Left lung (tissue), 4 donors: ENCODE measurements at regions not wholly inside any gene's neighbourhood (a gene's known extent, or its start where the extent isn't known, plus 50 kb on each side); places are given as distances from the start of the nearest gene placed in this dataset.

Experiments used
- ATAC-seq: fragments of 200-7000 bp; cut with Tn5 transposase; one replicate; pipeline ENCODE4 v1.9.1; 2020; ENCODE audit warnings: moderate library complexity
- DNase-seq, 4 donors: peaks; one replicate each; pipeline ENCODE4 v3.0.0-alpha.2; 2013 to 2020
- H3K27ac ChIP-seq, 2 donors: fragments of 200-600 bp; sonication (generic) in 1 of 2; one replicate each; pipeline versions ENCODE4 v1.5.0 to v1.8.0; 2020 to 2021
- H3K27me3 ChIP-seq, 2 donors: fragments of 200-600 bp; sonication (generic) in 1 of 2; one replicate each; pipeline versions ENCODE4 v1.5.0 to v1.8.0; 2020 to 2021
- H3K36me3 ChIP-seq, 2 donors: fragments of 200-600 bp; sonication (generic) in 1 of 2; one replicate each; pipeline versions ENCODE4 v1.5.0 to v1.8.0; 2020 to 2021
- H3K4me1 ChIP-seq, 2 donors: fragments of 200-600 bp; one replicate each; pipeline ENCODE4 v1.8.0; 2021
- H3K4me3 ChIP-seq, 2 donors: fragments of 200-600 bp; sonication (generic) in 1 of 2; one replicate each; pipeline versions ENCODE4 v1.5.0 to v1.8.0; 2020 to 2021; ENCODE audit warnings: mild to moderate bottlenecking in 1 of 2
- H3K9me3 ChIP-seq, 2 donors: fragments of 200-600 bp; sonication (generic) in 1 of 2; one replicate each; pipeline versions ENCODE4 v1.5.0 to v1.8.0; 2020 to 2021
- intact Hi-C, 2 donors: fragments of 100-400 bp; cut with DNase I; formaldehyde crosslinking; loops; one replicate each; pipeline versions ENCODE4 v1.11.2 to v1.14.2; 2022
- TF ChIP-seq, protein P1 (sequence below), 2 donors: fragments of 200-600 bp; sonication (generic) in 1 of 2; IDR thresholded peaks; one replicate each; pipeline versions ENCODE4 v1.5.0 to v1.8.0; 2021; ENCODE audit warnings: antibody characterized with exemption in 2 of 2
- donor health status: DM: no; HTN: yes; CAD: no.
- donor health status: DM: no; HTN: no; CAD: no.

DNA sequence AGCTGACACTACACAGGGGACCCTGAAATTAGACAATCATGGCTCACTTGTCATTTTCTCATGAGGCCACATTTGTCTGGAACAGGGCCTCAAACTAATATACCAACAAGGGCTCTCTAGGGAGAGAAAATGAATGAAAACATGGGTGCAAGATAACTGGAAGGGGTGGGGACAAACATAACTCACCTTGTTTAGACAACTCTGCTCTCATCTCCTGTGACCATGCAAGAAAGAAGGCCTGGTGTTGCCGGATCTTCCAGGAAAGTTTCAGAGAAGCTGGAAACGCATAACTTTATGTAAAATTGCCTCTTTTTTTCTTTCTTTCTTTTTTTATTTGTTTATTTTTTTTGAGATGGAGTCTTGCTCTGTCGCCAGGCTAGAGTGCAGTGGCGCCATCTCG is 80.4 kb upstream of the SPRED2 start:
- Histone ChIP-seq H3K4me1 (no peaks in the 10 kb centered on the region), H3K27me3 (no peaks in the 10 kb centered on the region), H3K9me3 (peaks cover 0 to under 1% of the 10 kb centered on the region in 2 donors), H3K27ac (no peak overlapping the region), H3K4me3 (no peak overlapping the region), H3K36me3 (no peaks in the 10 kb centered on the region)
- TF ChIP-seq, protein P1, sequence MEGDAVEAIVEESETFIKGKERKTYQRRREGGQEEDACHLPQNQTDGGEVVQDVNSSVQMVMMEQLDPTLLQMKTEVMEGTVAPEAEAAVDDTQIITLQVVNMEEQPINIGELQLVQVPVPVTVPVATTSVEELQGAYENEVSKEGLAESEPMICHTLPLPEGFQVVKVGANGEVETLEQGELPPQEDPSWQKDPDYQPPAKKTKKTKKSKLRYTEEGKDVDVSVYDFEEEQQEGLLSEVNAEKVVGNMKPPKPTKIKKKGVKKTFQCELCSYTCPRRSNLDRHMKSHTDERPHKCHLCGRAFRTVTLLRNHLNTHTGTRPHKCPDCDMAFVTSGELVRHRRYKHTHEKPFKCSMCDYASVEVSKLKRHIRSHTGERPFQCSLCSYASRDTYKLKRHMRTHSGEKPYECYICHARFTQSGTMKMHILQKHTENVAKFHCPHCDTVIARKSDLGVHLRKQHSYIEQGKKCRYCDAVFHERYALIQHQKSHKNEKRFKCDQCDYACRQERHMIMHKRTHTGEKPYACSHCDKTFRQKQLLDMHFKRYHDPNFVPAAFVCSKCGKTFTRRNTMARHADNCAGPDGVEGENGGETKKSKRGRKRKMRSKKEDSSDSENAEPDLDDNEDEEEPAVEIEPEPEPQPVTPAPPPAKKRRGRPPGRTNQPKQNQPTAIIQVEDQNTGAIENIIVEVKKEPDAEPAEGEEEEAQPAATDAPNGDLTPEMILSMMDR (IDR thresholded peaks at IDR 0.05): no peak
- DNase-seq (no peak), ATAC-seq (no peak)
- intact Hi-C loops: no loop called here

- Histone ChIP-seq H3K4me1 (no peaks in the 10 kb centered on the region), H3K27ac (no peak overlapping the region), H3K4me3 (no peak overlapping the region), H3K9me3 (peaks cover 0 to 2% of the 10 kb centered on the region in 2 donors), H3K27me3 (no peaks in the 10 kb centered on the region), H3K36me3 (no peaks in the 10 kb centered on the region)
- intact Hi-C loops: no loop called here
- no peak for ATAC-seq
- no peak for DNase-seq
- TF ChIP-seq, protein P1 (IDR thresholded peaks at IDR 0.05): no peak
Observed at GRCh38 chr2:65511306-65511705, 78.9 kb upstream of the SPRED2 start.

- TF ChIP-seq, protein P1 (IDR thresholded peaks at IDR 0.05): no peak
- ATAC-seq (no peak), DNase-seq (no peak)
- Histone ChIP-seq H3K27me3 (no peaks in the 10 kb centered on the region), H3K4me1 (no peaks in the 10 kb centered on the region), H3K27ac (no peak overlapping the region), H3K4me3 (no peak overlapping the region), H3K36me3 (no peaks in the 10 kb centered on the region), H3K9me3 (peaks cover 0 to 2% of the 10 kb centered on the region in 2 donors)
- intact Hi-C loops: no loop called here
Observed at GRCh38 chr2:65508225-65508624, 75.8 kb upstream of the SPRED2 start.

- H3K9me3 ChIP-seq: peaks cover 0 to 2% of the 10 kb centered on the region in 2 donors
- H3K27me3 ChIP-seq: no peaks in the 10 kb centered on the region
- no peak overlapping the region for H3K27ac ChIP-seq
- ATAC-seq: no peak
- H3K36me3 ChIP-seq: no peaks in the 10 kb centered on the region
- no peak overlapping the region for H3K4me3 ChIP-seq
- intact Hi-C loops: no loop called here
- TF ChIP-seq, protein P1 (IDR thresholded peaks at IDR 0.05): no peak
- DNase-seq: no peak
- H3K4me1 ChIP-seq: no peaks in the 10 kb centered on the region
Observed at GRCh38 chr2:65507102-65508069, 75.0 kb upstream of the SPRED2 start.

DNA sequence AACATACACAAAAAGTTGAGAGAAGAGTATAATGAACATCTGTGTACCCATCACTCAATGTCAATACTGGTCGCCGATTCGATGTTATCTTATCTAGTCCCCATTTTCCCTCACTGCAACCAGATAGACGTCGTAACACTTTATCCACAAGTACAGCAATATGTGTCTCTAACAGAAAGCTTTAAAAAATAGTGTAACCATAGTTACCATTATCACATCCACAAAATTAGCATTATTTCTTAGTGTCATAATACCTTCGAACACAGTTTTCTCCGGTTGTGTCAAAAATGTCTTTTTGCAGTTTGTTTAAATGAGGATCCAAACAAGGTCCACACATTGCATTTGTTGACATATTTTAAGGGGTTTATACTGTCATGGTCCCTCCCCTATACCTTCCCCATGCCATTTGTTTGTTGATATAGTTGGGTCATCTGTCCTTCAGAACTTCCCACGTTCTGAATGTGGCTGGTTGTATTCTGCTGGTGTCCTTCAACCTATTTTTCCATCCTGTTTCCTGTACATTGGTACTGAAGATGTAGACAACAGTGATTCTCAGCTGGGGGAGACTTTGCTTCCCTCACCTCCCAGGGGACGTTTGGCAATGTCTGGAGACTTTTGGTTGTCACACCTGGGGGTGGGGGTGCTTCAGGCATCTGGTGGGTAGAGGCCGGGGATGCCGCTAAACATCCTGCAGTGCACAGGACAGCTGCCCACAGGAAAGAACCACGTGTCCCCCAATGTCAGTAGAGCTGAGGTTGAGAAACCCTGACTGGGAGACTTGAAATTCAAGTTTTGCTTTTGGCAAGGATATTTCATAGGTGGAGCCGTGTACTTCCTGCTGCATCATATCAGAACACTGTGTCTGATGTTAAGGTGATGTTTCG is 72.7 kb upstream of the SPRED2 start:
- Histone ChIP-seq H3K27me3 (no peaks in the 10 kb centered on the region), H3K27ac (no peak overlapping the region), H3K9me3 (peaks cover 0 to 2% of the 10 kb centered on the region in 2 donors), H3K4me3 (no peak overlapping the region), H3K4me1 (no peaks in the 10 kb centered on the region), H3K36me3 (no peaks in the 10 kb centered on the region)
- intact Hi-C loops: no loop called here
- TF ChIP-seq, protein P1 (IDR thresholded peaks at IDR 0.05): no peak
- ATAC-seq (peak; percentile 56), DNase-seq (peak in 1 of 4 donors; percentile 10)
